HG03378 (cell line): ENCODE measurements at regions not wholly inside any gene's neighbourhood (a gene's known extent, or its start where the extent isn't known, plus 50 kb on each side); places are given as distances from the start of the nearest gene placed in this dataset.
"Not testable (repeated sequence)": the region's sequence is repeated elsewhere in the genome, so short reads cannot be mapped to it uniquely, and the experiment has no call there.

Experiments
- ATAC-seq: cut with Tn5 transposase; IDR thresholded peaks from one replicate; pipeline ENCODE4 v1.9.1; 2021; ENCODE audit warnings: mild to moderate bottlenecking, moderate library complexity; ENCODE audit not compliant: unreplicated experiment

GRCh38 chr22:48628891-48629543 is 1198.7 kb downstream of the BRD1 start:
- no peak for ATAC-seq

- ATAC-seq = no peak
Observed at GRCh38 chr22:48627966-48628365, 1199.7 kb downstream of the BRD1 start.

GRCh38 chr22:48627203-48627602 is 1200.5 kb downstream of the BRD1 start:
- ATAC-seq = no peak

- no peak for ATAC-seq
Observed at GRCh38 chr22:48624401-48624800, 1203.3 kb downstream of the BRD1 start.

- ATAC-seq = no peak
Observed at GRCh38 chr22:48622891-48623545, 1204.7 kb downstream of the BRD1 start.

DNA sequence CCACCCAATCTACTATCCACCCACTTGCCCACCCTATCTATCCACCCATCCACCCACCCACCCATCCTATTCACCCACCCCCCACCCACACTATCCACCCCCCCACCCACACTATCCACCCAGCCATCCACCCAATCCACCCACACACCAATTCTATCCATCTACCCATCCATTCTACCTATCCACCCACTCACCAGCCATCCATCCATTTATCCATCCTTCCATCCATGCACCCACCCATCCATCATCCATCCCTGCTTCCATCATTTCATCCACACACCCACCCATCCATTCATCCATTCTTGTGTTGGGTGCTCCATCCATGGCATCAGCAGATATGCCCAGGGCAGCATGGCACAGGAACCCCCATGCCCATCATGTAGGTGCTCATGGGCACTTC is 1206.6 kb downstream of the BRD1 start:
- no peak for ATAC-seq

- not testable (repeated sequence) for ATAC-seq
Observed at GRCh38 chr22:48620460-48620859, 1207.2 kb downstream of the BRD1 start.

GRCh38 chr22:48619721-48620120 is 1208.0 kb downstream of the BRD1 start:
- ATAC-seq = no peak

DNA sequence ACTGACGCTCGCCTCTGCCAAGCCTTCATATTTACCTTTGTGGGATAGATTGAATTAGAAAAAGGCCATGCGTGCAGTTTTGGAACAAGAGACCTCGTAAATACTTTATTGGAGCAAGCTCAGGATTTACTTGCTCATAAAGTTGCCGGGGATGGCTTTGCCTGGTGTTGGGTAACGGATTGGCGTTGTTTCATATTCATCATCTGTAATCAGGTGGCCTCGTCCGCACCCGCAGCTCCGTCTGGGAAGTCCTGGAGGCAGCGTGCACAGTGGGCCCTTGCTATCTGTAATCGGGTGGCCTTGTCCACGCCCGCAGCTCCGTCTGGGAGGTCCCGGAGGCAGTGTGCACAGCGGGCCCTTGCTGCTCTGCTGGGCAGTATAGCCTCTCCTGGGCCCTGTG is 1209.3 kb downstream of the BRD1 start:
- no peak for ATAC-seq

GRCh38 chr22:48616656-48617055 is 1211.0 kb downstream of the BRD1 start:
- ATAC-seq = no peak

DNA sequence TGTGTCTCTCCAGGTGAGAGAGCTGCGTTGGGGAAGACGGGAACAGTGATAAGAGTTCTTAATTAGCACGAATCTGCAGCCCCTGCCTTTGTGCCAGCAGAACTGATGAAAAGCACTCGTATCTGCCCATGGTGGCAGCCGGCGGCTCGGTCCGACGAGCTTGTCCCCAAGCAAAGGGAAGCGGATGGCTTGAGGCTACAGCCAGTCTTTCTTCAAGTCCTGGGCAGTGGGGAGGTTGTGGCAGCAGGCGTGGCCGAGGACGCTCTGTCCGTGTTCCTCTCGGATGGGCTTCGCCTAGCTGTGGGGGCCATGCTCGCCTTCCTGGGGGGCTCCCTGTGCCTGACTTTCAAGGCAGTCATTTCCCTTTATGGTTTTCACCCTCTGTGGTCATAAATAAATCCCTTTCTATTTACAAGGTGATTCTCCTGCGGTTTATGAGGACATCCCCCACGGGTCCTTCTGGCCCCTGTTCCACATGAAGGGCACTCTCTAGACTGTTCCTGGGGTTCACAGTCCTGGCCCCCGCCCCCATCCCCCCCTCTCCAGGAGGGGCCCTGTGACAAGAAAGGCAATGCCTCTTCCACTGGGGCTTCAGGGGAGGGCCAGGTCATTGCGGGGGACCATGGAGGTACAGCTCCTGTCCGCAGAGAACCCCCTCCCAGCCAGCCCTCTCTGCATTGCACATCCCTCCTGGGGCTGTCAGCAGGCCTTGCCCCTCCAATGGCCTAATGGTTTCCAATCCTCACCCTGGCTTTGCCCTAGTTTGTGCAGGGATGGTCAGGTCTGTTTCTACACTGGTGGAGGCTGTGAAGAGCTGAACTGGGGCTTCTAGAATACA is 1212.3 kb downstream of the BRD1 start:
- ATAC-seq = no peak

DNA sequence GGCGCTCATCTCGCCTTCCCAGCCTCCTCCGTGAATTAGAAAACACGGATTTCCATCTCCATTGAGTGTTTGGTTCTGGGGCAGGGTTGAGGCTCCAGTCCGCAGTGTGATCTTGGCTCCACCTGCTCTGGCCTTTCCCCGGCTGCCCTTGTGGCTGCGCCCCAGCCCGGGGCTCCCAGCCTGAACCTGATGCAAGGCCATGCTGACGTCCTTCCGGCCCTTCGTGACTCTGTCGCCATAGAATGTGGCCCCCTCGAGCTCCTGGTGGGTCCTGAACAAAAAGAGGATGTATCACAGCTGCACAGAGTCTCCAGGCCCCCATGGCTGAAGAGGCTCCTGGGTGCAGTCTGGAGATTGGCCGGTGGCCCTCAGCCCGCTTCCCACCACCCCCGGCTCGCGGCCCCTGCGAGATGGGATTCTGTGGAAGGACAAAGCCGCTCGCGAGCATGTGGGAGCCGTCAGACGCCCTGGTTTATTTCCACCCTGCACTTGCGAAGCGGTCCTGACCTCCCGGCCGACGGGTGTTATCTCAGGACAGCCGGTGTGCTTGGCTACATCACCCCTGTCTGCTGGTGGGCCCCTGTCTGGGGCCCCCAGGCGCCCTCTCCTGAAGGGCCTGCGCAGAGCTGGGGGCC is 1214.0 kb downstream of the BRD1 start:
- no peak for ATAC-seq

DNA sequence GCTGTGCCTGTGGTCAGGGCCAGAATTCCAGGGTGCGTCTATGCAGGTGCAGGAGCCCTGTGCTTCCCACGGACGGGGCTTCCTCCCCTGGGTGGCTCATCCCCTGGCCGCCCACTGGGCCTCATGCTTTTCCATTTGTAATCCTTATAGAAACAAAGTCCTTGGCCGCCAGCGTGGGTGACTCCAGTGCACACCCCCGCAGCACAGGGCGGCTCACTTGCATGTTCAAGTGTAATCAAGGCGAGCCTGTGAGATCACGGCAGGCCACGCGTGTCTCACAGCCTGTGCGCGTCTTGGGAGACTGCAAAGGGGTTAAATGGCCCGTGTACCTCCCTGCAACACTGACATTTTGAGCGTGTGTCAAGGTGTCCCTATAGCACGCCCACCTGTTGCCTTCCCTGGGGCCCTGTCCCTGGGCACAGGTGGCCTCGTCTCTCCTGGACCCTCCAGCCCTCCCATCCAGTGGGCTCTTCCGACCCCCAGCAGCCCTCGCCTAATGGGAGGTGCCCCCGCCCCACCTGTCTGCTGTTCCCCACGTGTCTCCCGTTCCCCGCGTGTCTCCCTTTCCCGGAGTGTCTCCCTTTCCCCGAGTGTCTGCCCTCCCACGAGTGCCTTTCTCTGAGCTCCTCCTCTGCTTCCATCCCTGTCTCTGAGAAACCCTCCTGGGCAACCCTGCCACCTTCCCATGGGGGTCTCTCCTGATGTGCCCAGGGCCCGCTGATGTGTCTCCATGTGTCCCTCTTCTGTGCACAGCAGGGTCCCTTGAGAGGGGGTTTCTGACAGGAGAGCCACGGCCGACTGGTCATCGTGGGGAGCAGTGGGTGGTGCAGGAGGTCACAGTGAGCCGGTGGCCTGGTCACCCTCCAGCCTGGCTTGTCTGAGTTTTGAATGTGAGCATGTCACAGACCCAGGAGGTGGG is 1215.3 kb downstream of the BRD1 start:
- no peak for ATAC-seq

- ATAC-seq = no peak
Observed at GRCh38 chr22:48609279-48609865, 1218.3 kb downstream of the BRD1 start.

- ATAC-seq = no peak
Observed at GRCh38 chr22:48607901-48608662, 1219.6 kb downstream of the BRD1 start.

DNA sequence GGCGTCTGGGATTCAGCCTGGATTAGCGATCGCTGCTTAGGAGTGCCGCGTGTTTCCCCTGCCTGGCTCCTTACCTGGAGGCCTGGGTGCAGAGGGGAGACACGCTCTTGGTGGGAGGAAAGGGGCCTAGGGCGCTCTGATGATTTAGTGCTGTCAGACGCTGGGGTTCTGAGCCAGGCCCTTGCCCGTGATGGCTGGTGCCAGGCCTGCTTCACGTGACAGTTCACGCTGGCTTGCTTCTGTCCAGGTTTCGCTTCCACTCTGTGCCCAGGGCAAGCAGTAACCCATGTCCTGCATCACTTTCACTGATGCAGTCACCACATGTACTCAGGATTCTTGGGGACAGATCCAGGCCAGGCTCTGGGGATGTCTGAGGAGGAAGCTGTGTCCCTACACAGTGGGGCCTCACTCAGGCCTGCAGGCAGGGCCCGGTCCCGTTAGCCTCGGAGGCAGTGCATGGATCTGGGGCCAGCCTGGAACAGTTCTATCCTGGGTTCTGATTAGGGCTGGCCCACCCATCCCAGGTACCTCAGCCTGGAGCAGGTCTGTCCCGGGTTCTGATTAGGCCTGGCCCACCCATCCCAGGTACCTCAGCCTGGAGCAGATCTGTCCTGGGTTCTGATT is 1220.9 kb downstream of the BRD1 start:
- no peak for ATAC-seq

GRCh38 chr22:48605856-48606481 is 1221.7 kb downstream of the BRD1 start:
- ATAC-seq = no peak

- ATAC-seq = no peak
Observed at GRCh38 chr22:48605125-48605524, 1222.5 kb downstream of the BRD1 start.
